ENCODE measurements at regions not wholly inside any gene's neighbourhood (a gene's known extent, or its start where the extent isn't known, plus 50 kb on each side); places are given as distances from the start of the nearest gene placed in this dataset.

DNA sequence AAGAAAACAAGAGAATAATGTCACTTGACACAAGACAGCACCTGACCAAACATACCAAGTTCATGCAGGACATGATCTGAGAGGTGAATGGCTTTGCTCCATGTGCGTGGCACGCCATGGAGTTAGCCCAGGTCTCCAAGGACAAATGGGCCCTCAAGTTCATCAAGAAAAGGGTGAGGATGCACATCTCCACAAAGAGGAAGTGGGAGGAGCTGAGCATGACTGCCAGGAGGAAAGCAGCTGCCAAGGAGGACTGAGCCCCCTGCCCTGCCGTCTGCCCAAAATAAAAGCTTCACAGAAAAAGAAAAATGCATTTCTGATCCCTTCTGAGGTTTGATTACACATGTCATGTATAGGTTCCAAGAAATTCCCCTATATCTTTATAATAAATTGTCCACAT, 82.0 kb upstream of the TSHZ2 start:
- no peak for TF ChIP-seq CTCF (IDR thresholded peaks at IDR 0.05; ENCODE audit: low read depth, low read length)
- no peak for DNase-seq (ENCODE audit: low read depth in 2 of 2)
- H3K4me3 ChIP-seq (replicated peaks in 1 of 2; ENCODE audit: low read depth in 2 of 2, low read length in 2 of 2), result no peak overlapping the region

DNA sequence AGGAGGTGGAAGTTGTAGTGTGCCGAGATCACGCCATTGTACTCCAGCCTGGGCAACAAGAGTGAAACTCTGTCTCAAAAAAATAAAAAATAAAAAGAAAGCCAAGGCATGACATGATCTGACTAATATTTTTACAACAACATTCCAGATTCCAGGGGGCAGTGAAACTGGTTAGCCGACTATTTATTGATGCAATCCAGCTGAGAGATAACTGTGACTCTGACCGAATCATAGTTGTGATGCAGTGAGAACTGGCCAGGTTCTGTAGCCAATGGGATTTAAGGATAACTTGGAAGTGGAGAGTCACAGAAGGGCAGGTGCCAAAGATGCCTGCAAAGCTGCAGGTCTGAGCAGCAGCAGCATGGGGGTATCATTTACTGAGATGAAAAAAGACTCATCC, 82.9 kb upstream of the TSHZ2 start:
- H3K4me3 ChIP-seq (replicated peaks in 1 of 2; ENCODE audit: low read depth in 2 of 2, low read length in 2 of 2), result no peak overlapping the region
- no peak for TF ChIP-seq CTCF (IDR thresholded peaks at IDR 0.05; ENCODE audit: low read depth, low read length)
- peak; percentile 0 to 33 for DNase-seq (ENCODE audit: low read depth in 2 of 2)

GRCh38 chr20:52888096-52888495, 84.1 kb upstream of the TSHZ2 start:
- H3K4me3 ChIP-seq (replicated peaks in 1 of 2; ENCODE audit: low read depth in 2 of 2, low read length in 2 of 2), result no peak overlapping the region
- DNase-seq (ENCODE audit: low read depth in 2 of 2), result no peak
- TF ChIP-seq CTCF (IDR thresholded peaks at IDR 0.05; ENCODE audit: low read depth, low read length), result no peak

GRCh38 chr20:52880997-52881396, 91.2 kb upstream of the TSHZ2 start:
- TF ChIP-seq CTCF (IDR thresholded peaks at IDR 0.05; ENCODE audit: low read depth, low read length), result no peak
- no peak for DNase-seq (ENCODE audit: low read depth in 2 of 2)
- no peak overlapping the region for H3K4me3 ChIP-seq (replicated peaks in 1 of 2; ENCODE audit: low read depth in 2 of 2, low read length in 2 of 2)

DNA sequence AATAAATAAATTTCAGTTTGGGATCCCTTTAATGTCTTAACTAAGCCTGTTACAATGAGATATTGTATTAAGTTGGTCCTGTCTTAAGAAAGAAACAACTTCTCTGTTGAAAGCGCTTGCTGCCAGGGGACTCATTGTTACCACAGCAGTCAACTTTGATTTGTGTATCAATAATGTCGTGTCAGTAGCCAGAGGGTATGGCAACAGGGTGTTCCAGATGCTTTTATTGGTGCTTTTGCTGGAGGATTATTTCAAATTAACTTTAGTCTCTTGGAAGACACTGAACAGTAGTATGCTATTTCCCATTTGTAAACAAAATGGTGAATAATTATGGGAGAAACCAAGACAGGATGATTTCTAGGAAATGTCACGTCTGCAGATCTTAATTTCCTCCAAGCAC, 91.9 kb upstream of the TSHZ2 start:
- no peak for TF ChIP-seq CTCF (IDR thresholded peaks at IDR 0.05; ENCODE audit: low read depth, low read length)
- no peak for DNase-seq (ENCODE audit: low read depth in 2 of 2)
- no peak overlapping the region for H3K4me3 ChIP-seq (replicated peaks in 1 of 2; ENCODE audit: low read depth in 2 of 2, low read length in 2 of 2)

- no peak for TF ChIP-seq CTCF (IDR thresholded peaks at IDR 0.05; ENCODE audit: low read depth, low read length)
- no peak overlapping the region for H3K4me3 ChIP-seq (replicated peaks in 1 of 2; ENCODE audit: low read depth in 2 of 2, low read length in 2 of 2)
- DNase-seq (ENCODE audit: low read depth in 2 of 2), result no peak
Observed at GRCh38 chr20:52874241-52874640, 97.9 kb upstream of the TSHZ2 start.

DNA sequence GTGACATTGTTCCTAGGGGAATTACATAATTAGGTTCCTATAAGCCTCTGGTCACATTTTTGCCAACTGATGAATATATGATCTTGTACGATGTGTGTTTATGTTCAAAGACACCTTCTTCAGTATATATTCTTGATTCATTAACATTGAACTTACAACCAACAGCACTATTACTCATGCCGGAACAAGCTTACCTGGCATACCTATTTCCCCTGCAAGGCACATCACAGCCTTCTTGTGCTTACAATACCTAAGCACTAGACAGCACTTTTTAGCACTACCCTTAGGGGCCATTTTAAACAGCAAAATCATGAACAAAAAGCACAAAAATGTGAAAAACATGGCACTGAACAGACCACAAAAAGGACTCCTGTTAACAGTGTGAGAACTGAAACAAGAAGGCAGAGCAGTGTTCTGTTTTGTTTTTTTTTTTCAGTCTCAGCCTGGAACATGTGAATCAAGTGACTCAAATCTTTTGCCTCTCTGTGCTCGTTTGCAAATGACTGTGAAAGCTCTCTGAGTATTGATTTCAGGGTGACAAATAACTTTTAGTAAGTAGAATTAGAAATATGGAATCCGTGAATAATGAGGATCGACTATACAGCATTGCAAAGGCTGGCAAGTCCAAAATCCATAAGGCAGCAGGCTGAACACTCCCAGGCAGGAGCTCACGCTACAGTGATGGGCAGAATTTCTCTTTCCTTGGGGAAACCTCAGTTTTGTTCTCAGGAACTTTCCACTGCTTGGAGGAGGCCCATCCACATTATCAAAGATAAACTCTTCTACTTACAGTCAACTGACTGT, 102.3 kb upstream of the TSHZ2 start:
- no peak overlapping the region for H3K4me3 ChIP-seq (replicated peaks in 1 of 2; ENCODE audit: low read depth in 2 of 2, low read length in 2 of 2)
- TF ChIP-seq CTCF (IDR thresholded peaks at IDR 0.05; ENCODE audit: low read depth, low read length), result no peak
- no peak for DNase-seq (ENCODE audit: low read depth in 2 of 2)
